SK-N-MC (cell line): ENCODE measurements at regions not wholly inside any gene's neighbourhood (a gene's known extent, or its start where the extent isn't known, plus 50 kb on each side); places are given as distances from the start of the nearest gene placed in this dataset.

Source experiments
- EZH2 ChIP-seq: fragments of 200-600 bp; sonication (generic); IDR thresholded peaks from one replicate; pipeline ENCODE4 v1.6.1; 2017; ENCODE audit warnings: antibody characterized with exemption
- FOXP2 ChIP-seq: optimal IDR thresholded peaks from 2 replicates; pipeline ENCODE3; 2011; ENCODE audit warnings: mild to moderate bottlenecking, moderate library complexity; ENCODE audit not compliant: insufficient read depth; ENCODE audit errors: extremely low read length, control extremely low read depth
- POLR2AphosphoS5 ChIP-seq: IDR thresholded peaks from 2 replicates; pipeline ENCODE4 v1.6.1; 2012; ENCODE audit warnings: mild to moderate bottlenecking, low read depth, low read length, borderline replicate concordance

DNA sequence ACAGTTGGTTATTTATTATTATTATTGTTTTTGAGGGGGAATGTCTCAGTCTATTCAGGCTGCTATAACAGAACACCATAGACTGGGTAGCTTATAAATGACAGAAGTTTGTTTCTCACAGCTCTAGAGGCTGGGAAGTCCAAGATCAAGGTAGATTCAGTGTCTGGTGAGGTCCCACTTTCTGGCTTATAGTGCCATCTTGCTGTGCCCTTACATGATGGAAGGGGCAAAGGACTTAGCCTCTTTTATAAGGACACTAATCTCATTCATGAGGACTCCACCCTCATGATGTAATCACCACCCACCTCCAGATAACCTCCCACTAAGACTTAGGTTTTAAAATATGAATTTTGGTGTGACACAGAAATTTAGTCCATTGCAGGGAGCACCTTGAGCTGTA lies 224.6 kb downstream of the HAPSTR1 start:
- TF ChIP-seq EZH2, result no peak
- TF ChIP-seq POLR2AphosphoS5, result no peak
- no peak for TF ChIP-seq FOXP2
